HL-60 (cell line): ENCODE measurements at regions not wholly inside any gene's neighbourhood (a gene's known extent, or its start where the extent isn't known, plus 50 kb on each side); places are given as distances from the start of the nearest gene placed in this dataset.

ENCODE experiments used
- DNase-seq, 2 experiments: peaks; one replicate each; pipeline ENCODE4 v3.0.0-alpha.2; 2010 to 2020; ENCODE audit warnings: low read depth in 1 of 2, low spot score in 1 of 2
- H3K27ac ChIP-seq: fragments of 250-450 bp; sonication (Bioruptor Pico); replicated peaks from 2 replicates; pipeline ENCODE4 v1.5.1; 2020; ENCODE audit warnings: mild to moderate bottlenecking, moderate library complexity
- H3K27me3 ChIP-seq: fragments of 250-450 bp; sonication (Bioruptor Pico); 2 replicates; pipeline ENCODE4 v1.5.1; 2021; ENCODE audit warnings: mild to moderate bottlenecking, moderate library complexity; ENCODE audit not compliant: insufficient read depth, poor library complexity, severe bottlenecking
- H3K4me3 ChIP-seq: replicated peaks from 2 replicates; pipeline ENCODE4 v1.5.1; 2011; ENCODE audit warnings: mild to moderate bottlenecking, control low read depth, low read length; ENCODE audit not compliant: insufficient read depth
- GABPA ChIP-seq: IDR thresholded peaks from 2 replicates; pipeline ENCODE4 v1.6.1; 2012; ENCODE audit warnings: low read depth
- POLR2AphosphoS5 ChIP-seq: IDR thresholded peaks from 2 replicates; pipeline ENCODE4 v1.6.1; 2012; ENCODE audit warnings: low read depth
- SPI1 ChIP-seq: IDR thresholded peaks from 2 replicates; pipeline ENCODE4 v1.6.1; 2012; ENCODE audit warnings: low read depth, mild to moderate bottlenecking, borderline replicate concordance
- TF ChIP-seq, protein P1 (sequence below): IDR thresholded peaks from 2 replicates; pipeline ENCODE4 v1.6.1; 2012; ENCODE audit warnings: low read depth; ENCODE audit not compliant: insufficient replicate concordance
- TF ChIP-seq, protein P2 (sequence below): IDR thresholded peaks from one replicate; pipeline ENCODE4 v1.5.1; 2011; ENCODE audit warnings: low read length, control low read depth, inconsistent platforms; ENCODE audit not compliant: insufficient read depth

DNA sequence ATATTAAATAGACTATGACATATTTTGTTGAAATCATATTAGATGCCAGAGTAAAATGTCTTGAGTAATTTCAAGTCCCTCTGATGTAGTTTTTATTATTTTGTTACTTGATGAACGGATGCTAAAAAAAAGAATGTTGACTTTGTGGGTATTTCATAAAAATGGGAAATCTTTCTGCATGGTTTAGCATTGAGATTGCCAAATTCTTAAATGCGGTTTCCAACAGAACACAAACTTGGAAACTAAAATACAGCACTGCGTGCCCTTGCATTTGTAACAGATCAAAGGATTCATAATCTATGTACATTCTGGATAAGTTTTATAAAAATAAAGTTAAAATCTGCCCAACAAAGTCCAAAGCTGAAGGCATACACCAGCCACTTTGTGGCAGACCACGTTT is 425.5 kb upstream of the DAB2 start:
- Histone ChIP-seq H3K27me3 (no peaks in the 10 kb centered on the region), H3K4me3 (no peak overlapping the region), H3K27ac (no peak overlapping the region)
- DNase-seq: no peak
- TF ChIP-seq GABPA (no peak), POLR2AphosphoS5 (no peak), SPI1 (no peak)
- TF ChIP-seq, protein P1, sequence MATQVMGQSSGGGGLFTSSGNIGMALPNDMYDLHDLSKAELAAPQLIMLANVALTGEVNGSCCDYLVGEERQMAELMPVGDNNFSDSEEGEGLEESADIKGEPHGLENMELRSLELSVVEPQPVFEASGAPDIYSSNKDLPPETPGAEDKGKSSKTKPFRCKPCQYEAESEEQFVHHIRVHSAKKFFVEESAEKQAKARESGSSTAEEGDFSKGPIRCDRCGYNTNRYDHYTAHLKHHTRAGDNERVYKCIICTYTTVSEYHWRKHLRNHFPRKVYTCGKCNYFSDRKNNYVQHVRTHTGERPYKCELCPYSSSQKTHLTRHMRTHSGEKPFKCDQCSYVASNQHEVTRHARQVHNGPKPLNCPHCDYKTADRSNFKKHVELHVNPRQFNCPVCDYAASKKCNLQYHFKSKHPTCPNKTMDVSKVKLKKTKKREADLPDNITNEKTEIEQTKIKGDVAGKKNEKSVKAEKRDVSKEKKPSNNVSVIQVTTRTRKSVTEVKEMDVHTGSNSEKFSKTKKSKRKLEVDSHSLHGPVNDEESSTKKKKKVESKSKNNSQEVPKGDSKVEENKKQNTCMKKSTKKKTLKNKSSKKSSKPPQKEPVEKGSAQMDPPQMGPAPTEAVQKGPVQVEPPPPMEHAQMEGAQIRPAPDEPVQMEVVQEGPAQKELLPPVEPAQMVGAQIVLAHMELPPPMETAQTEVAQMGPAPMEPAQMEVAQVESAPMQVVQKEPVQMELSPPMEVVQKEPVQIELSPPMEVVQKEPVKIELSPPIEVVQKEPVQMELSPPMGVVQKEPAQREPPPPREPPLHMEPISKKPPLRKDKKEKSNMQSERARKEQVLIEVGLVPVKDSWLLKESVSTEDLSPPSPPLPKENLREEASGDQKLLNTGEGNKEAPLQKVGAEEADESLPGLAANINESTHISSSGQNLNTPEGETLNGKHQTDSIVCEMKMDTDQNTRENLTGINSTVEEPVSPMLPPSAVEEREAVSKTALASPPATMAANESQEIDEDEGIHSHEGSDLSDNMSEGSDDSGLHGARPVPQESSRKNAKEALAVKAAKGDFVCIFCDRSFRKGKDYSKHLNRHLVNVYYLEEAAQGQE: no peak
- TF ChIP-seq, protein P2, sequence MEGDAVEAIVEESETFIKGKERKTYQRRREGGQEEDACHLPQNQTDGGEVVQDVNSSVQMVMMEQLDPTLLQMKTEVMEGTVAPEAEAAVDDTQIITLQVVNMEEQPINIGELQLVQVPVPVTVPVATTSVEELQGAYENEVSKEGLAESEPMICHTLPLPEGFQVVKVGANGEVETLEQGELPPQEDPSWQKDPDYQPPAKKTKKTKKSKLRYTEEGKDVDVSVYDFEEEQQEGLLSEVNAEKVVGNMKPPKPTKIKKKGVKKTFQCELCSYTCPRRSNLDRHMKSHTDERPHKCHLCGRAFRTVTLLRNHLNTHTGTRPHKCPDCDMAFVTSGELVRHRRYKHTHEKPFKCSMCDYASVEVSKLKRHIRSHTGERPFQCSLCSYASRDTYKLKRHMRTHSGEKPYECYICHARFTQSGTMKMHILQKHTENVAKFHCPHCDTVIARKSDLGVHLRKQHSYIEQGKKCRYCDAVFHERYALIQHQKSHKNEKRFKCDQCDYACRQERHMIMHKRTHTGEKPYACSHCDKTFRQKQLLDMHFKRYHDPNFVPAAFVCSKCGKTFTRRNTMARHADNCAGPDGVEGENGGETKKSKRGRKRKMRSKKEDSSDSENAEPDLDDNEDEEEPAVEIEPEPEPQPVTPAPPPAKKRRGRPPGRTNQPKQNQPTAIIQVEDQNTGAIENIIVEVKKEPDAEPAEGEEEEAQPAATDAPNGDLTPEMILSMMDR: no peak

GRCh38 chr5:39846144-39846543 is 421.4 kb upstream of the DAB2 start:
- TF ChIP-seq, protein P1: no peak
- TF ChIP-seq, protein P2: no peak
- TF ChIP-seq GABPA: no peak
- no peak for TF ChIP-seq SPI1
- no peak for TF ChIP-seq POLR2AphosphoS5

DNA sequence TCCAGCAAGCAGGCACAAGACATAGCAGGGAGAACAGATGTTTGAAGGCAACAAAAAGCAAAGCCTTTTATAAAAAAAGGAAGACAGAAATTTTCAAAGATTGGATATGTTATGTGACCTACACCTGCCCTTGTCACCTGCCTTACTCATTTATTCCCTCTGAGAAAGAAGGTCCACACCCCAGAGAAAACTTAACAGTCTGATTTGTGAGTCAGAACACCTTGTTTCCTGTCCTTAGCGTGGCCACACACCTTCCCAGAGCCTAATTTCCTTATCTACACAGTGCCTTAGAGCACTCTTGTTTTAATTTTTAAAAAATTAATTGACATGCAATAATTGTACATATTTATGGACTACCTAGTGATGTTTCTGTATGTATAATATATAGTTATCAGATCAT is 419.0 kb upstream of the DAB2 start:
- no peak for DNase-seq
- no peak overlapping the region for H3K27ac ChIP-seq
- no peak for TF ChIP-seq POLR2AphosphoS5
- TF ChIP-seq, protein P2: no peak
- H3K4me3 ChIP-seq: no peak overlapping the region
- no peaks in the 10 kb centered on the region for H3K27me3 ChIP-seq

More at GRCh38 chr5:39846144-39846543, 421.4 kb upstream of the DAB2 start:
- DNase-seq: no peak
- Histone ChIP-seq H3K27me3 (no peaks in the 10 kb centered on the region), H3K4me3 (no peak overlapping the region), H3K27ac (no peak overlapping the region)

DNA sequence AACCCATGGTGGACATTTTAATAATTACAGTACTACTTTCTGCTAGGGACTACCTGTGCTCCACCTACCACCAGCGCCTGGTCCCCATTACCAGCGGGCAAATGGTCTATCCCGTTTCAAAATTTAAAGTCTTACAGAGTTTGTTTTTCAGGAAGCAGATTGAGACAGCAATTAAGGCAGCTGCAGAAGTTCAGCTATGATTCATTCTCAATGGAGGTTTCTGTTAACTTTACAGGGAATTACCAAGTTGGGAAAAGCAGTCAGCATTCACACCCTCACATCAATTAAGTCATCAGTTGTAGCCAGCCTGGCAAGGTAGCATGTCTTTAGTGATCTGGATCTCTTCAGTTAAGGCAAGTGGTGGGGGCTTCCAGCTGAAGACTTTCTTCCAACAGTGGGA is 410.6 kb upstream of the DAB2 start:
- no peak overlapping the region for H3K4me3 ChIP-seq
- TF ChIP-seq GABPA (no peak), POLR2AphosphoS5 (no peak), SPI1 (no peak)
- TF ChIP-seq, protein P2: no peak
- TF ChIP-seq, protein P1: no peak
- no peak for DNase-seq
- H3K27me3 ChIP-seq: no peaks in the 10 kb centered on the region
- H3K27ac ChIP-seq: no peak overlapping the region
